AG09309 (cell line): ENCODE measurements at regions not wholly inside any gene's neighbourhood (a gene's known extent, or its start where the extent isn't known, plus 50 kb on each side); places are given as distances from the start of the nearest gene placed in this dataset.

Experiments used
- DNase-seq: peaks from one replicate; pipeline ENCODE4 v3.0.0-alpha.2; 2010; ENCODE audit warnings: low read depth
- H3K4me3 ChIP-seq: 2 replicates; pipeline ENCODE4 v1.5.1; 2011; ENCODE audit warnings: mild to moderate bottlenecking, low read depth, low read length, moderate library complexity; ENCODE audit not compliant: control insufficient read depth
- CTCF ChIP-seq: IDR thresholded peaks from 2 replicates; pipeline ENCODE4 v1.5.1; 2011; ENCODE audit warnings: mild to moderate bottlenecking, low read depth, low read length, inconsistent platforms; ENCODE audit not compliant: insufficient read depth, control insufficient read depth; ENCODE audit errors: missing control alignments

- no peak for TF ChIP-seq CTCF
- DNase-seq, result no peak
- H3K4me3 ChIP-seq, result no peak overlapping the region
Measured at GRCh38 chr3:70580021-70580420, 267.6 kb upstream of the MDFIC2 start.

GRCh38 chr3:70571696-70572095, 259.3 kb upstream of the MDFIC2 start:
- no peak overlapping the region for H3K4me3 ChIP-seq
- no peak for DNase-seq
- TF ChIP-seq CTCF, result no peak

- no peak for TF ChIP-seq CTCF
- DNase-seq, result no peak
- no peak overlapping the region for H3K4me3 ChIP-seq
Measured at GRCh38 chr3:70570584-70570983, 258.1 kb upstream of the MDFIC2 start.

GRCh38 chr3:70568626-70569025, 256.2 kb upstream of the MDFIC2 start:
- no peak for TF ChIP-seq CTCF

GRCh38 chr3:70565861-70566260, 253.4 kb upstream of the MDFIC2 start:
- TF ChIP-seq CTCF, result no peak
- H3K4me3 ChIP-seq, result no peak overlapping the region
- no peak for DNase-seq

More at GRCh38 chr3:70568626-70569025, 256.2 kb upstream of the MDFIC2 start:
- H3K4me3 ChIP-seq, result no peak overlapping the region
- no peak for DNase-seq

GRCh38 chr3:70564552-70564951, 252.1 kb upstream of the MDFIC2 start:
- DNase-seq, result no peak
- no peak overlapping the region for H3K4me3 ChIP-seq
- TF ChIP-seq CTCF, result no peak

GRCh38 chr3:70561796-70562195, 249.4 kb upstream of the MDFIC2 start:
- DNase-seq, result no peak
- no peak overlapping the region for H3K4me3 ChIP-seq
- TF ChIP-seq CTCF, result no peak
